GM10266 (cell line): ENCODE measurements at regions not wholly inside any gene's neighbourhood (a gene's known extent, or its start where the extent isn't known, plus 50 kb on each side); places are given as distances from the start of the nearest gene placed in this dataset.

ENCODE experiments used
- DNase-seq: peaks from one replicate; pipeline ENCODE4 v3.0.0; 2012; ENCODE audit errors: extremely low spot score
- TF ChIP-seq, protein P1 (sequence below): IDR thresholded peaks from 2 replicates; pipeline ENCODE4 v1.5.1; 2012; ENCODE audit warnings: mild to moderate bottlenecking, low read depth; ENCODE audit not compliant: control insufficient read depth, insufficient read depth; ENCODE audit errors: missing control alignments

DNA sequence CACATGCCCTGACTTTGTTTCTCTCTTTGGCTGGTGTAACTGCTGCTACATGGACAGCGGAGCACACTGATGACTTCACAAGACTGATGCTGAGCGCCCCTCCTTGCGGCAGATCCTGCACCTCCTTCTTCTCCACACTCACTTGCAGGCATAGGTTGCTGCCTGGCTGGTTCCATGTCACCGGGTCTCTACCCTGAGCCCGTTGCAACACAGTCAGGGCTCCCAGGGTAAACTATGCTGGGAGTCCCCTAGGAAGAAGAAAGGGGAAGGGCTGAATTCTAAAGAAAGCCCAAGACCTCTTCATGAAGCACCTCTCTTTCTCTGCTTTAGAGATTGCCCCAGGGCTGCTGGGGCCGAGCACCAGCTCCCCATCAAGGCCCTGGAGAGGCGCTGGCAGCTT is 83.3 kb upstream of the DUSP22 start:
- no peak for DNase-seq
- TF ChIP-seq, protein P1, sequence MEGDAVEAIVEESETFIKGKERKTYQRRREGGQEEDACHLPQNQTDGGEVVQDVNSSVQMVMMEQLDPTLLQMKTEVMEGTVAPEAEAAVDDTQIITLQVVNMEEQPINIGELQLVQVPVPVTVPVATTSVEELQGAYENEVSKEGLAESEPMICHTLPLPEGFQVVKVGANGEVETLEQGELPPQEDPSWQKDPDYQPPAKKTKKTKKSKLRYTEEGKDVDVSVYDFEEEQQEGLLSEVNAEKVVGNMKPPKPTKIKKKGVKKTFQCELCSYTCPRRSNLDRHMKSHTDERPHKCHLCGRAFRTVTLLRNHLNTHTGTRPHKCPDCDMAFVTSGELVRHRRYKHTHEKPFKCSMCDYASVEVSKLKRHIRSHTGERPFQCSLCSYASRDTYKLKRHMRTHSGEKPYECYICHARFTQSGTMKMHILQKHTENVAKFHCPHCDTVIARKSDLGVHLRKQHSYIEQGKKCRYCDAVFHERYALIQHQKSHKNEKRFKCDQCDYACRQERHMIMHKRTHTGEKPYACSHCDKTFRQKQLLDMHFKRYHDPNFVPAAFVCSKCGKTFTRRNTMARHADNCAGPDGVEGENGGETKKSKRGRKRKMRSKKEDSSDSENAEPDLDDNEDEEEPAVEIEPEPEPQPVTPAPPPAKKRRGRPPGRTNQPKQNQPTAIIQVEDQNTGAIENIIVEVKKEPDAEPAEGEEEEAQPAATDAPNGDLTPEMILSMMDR, result no peak

DNA sequence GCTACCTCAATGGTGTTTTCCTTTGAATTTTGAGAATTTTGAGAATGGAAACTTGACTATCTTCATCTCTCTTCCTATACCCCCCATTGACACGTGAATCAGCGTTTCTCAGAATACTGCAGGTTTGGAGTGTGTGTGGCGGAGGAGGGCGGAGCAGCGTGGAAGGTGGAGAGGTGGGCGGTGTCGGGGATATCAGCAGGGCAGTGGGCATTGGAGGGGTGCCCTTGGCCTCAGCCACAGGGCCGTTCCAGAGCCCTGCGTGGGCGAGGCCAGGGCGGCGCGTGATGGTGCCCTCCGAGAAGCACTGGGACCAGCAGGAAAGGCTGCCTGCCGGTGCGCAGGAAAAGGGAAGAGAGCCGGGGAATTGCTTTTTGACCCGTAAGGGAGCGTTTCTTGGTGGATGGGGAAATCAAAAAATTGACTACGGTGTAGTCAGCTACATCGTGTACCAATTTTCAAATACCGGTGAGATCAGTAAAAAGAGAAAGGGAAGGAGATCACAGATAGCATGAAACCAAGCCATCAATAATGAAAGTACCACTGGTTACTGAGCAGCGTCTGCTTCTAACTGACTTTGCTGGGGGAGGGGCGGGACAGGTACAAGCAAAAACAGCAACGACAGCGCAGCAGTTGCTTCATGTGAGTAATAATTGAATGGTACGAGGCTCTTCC is 82.7 kb upstream of the DUSP22 start:
- TF ChIP-seq, protein P1, result no peak
- peak; percentile 74 for DNase-seq

DNA sequence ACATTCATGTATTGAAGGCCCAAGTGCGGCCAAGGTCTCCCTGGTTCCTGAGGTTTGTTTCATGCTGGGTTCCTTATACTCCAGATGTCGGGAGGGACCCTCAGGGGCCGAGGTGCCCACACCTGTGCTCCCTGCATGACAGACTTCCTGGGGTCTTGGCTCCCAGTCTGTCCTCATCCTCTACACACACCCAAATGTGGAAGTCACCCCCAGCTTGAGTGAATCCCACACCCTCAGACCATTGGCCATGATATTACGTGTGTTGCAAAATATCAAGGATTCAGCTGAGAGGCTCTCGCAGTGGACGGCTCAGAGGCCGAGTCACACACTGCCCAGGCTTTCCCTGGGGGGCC is 82.2 kb upstream of the DUSP22 start:
- DNase-seq, result no peak
- TF ChIP-seq, protein P1, result no peak

DNA sequence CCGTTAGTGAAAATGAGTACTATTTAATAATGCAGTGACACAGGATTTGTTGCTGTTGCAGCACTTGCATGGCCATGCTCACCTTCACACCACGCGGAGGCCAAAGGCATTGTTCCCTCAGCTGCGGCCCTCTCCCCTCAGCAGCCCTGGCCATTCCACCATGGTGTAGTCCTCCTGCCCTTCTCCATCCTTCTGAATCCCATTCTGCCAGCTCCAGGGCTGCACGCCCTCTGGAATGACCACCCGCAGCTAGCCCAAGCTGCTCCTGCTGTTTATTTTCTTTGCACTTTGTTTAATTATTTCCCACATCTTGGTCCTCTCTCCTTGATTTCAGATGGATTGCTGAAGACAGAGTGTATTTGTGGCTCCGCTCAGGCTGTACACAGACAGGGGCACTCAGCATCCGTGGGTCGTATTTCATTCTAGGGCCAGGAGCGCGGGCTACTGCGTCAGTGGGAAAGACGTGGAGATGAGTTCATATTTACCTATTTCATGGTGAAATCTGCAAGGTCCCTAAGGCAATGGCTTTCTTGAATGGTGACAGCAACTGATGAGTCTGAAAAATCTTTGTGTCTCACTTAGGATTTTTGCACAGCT is 81.4 kb upstream of the DUSP22 start:
- TF ChIP-seq, protein P1, result no peak
- DNase-seq, result no peak

- DNase-seq, result no peak
- TF ChIP-seq, protein P1, result no peak
Observed at GRCh38 chr6:211871-212497, 80.3 kb upstream of the DUSP22 start.

GRCh38 chr6:213284-213683 is 79.0 kb upstream of the DUSP22 start:
- no peak for DNase-seq
- TF ChIP-seq, protein P1, result no peak

DNA sequence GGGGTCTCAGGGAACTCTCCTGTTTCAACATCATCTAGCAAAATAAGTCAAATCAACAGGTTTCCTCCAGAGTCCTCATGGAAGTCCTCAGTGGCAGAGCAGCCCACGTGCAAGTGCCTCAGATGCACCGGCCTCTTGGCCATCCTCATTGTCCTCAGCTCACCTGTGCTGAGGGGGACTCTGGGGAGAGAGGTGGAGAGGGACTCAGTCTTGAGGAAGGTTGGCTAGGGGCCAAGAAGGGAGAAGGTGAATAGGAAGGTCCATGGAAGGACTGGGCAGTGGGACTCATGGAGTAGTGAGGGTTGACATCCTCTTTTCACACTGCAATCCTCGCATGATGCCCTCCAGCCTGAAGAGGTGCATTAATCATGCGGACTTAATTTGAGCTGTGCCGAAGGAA is 77.9 kb upstream of the DUSP22 start:
- DNase-seq, result no peak
- TF ChIP-seq, protein P1, result no peak
